Panc1 (cell line): ENCODE measurements at regions not wholly inside any gene's neighbourhood (a gene's known extent, or its start where the extent isn't known, plus 50 kb on each side); places are given as distances from the start of the nearest gene placed in this dataset.

ENCODE experiments used
- ATAC-seq: fragments of 200-7000 bp; cut with Tn5 transposase; 2 replicates; pipeline ENCODE4 v1.9.1; 2020; ENCODE audit warnings: mild to moderate bottlenecking, moderate library complexity
- BruUV-seq: library from RNA; stranded (reverse); fragments of 400-500 nt; replicated peaks from 2 replicates; lab custom pipeline; 2021; lab: Mats Ljungman, UMichigan
- CTCF ChIA-PET: fragments of 300-600 bp; sonication (Branson Sonifier 250); formaldehyde crosslinking; loops from one replicate; lab custom pipeline; 2022; ENCODE audit warnings: antibody characterized with exemption; lab: Charles Lee
- POLR2A ChIA-PET: fragments of 300-600 bp; sonication (Branson Sonifier 250); formaldehyde crosslinking; loops from one replicate; lab custom pipeline; 2022; ENCODE audit warnings: antibody characterized with exemption; lab: Charles Lee
- DNase-seq: peaks from one replicate; pipeline ENCODE4 v3.0.0-alpha.2; 2010; ENCODE audit warnings: low read depth, low spot score
- H3K27ac ChIP-seq: 2 replicates; pipeline ENCODE4 v1.5.1; 2011; ENCODE audit warnings: mild to moderate bottlenecking, low read length, inconsistent platforms
- H3K27me3 ChIP-seq: fragments of 200-500 bp; sonication (Bioruptor generic); 2 replicates; pipeline ENCODE4 v1.6.0; 2014; ENCODE audit warnings: low read length, inconsistent platforms; ENCODE audit not compliant: control insufficient read depth, insufficient read depth
- H3K36me3 ChIP-seq: fragments of 200-500 bp; sonication (Bioruptor generic); 2 replicates; pipeline ENCODE4 v1.5.1; 2014; ENCODE audit warnings: inconsistent platforms, mild to moderate bottlenecking, low read length, moderate library complexity; ENCODE audit not compliant: control insufficient read depth, insufficient read depth
- H3K4me1 ChIP-seq: 2 replicates; pipeline ENCODE4 v1.5.1; 2011; ENCODE audit warnings: inconsistent platforms, mild to moderate bottlenecking, low read length, moderate library complexity; ENCODE audit not compliant: control insufficient read depth, insufficient read depth
- H3K4me3 ChIP-seq, 2 experiments: 2 replicates each; pipeline ENCODE4 v1.5.1; 2011 to 2012; ENCODE audit warnings: low read depth in 2 of 2, low read length in 2 of 2, mild to moderate bottlenecking in 2 of 2, inconsistent platforms in 1 of 2, moderate library complexity in 1 of 2
- H3K9me3 ChIP-seq: fragments of 200-500 bp; sonication (Bioruptor generic); 2 replicates; pipeline ENCODE4 v1.5.1; 2014; ENCODE audit warnings: low read depth, mild to moderate bottlenecking, inconsistent platforms, low read length, moderate library complexity; ENCODE audit not compliant: control insufficient read depth, insufficient read depth
- POLR2AphosphoS5 ChIP-seq: IDR thresholded peaks from 2 replicates; pipeline ENCODE4 v1.6.1; 2012; ENCODE audit warnings: mild to moderate bottlenecking, low read depth, low read length, moderate library complexity
- SIN3A ChIP-seq: IDR thresholded peaks from 2 replicates; pipeline ENCODE4 v1.6.1; 2012; ENCODE audit warnings: low read depth, mild to moderate bottlenecking, low read length, moderate library complexity, borderline replicate concordance; ENCODE audit not compliant: insufficient read depth
- TCF7L2 ChIP-seq: IDR thresholded peaks from 2 replicates; pipeline ENCODE4 v1.6.1; 2011; ENCODE audit warnings: mild to moderate bottlenecking, low read depth, low read length, inconsistent platforms
- in situ Hi-C: cut with HindIII; loops from 2 replicates; pipeline ENCODE4 v1.10.0; 2016; ENCODE audit warnings: low sequenced_read_pairs, low pct_unique_long_range_greater_than_20kb
- intact Hi-C: fragments of 100-400 bp; cut with micrococcal nuclease; formaldehyde crosslinking; loops from one replicate; pipeline ENCODE4 v1.10.0; 2022; ENCODE audit not compliant: unreplicated experiment
- TF ChIP-seq, protein P1 (sequence below): fragments of 450-650 bp; IDR thresholded peaks from 2 replicates; pipeline ENCODE4 v1.5.1; 2017; ENCODE audit warnings: mild to moderate bottlenecking
- TF ChIP-seq, protein P2 (sequence below), 2 experiments: IDR thresholded peaks; 2 replicates each; pipeline ENCODE4 v1.6.1; 2011 to 2012; ENCODE audit warnings: low read depth in 2 of 2, control low read depth in 1 of 2, low read length in 1 of 2, mild to moderate bottlenecking in 1 of 2, moderate library complexity in 1 of 2; ENCODE audit not compliant: insufficient read depth in 1 of 2

DNA sequence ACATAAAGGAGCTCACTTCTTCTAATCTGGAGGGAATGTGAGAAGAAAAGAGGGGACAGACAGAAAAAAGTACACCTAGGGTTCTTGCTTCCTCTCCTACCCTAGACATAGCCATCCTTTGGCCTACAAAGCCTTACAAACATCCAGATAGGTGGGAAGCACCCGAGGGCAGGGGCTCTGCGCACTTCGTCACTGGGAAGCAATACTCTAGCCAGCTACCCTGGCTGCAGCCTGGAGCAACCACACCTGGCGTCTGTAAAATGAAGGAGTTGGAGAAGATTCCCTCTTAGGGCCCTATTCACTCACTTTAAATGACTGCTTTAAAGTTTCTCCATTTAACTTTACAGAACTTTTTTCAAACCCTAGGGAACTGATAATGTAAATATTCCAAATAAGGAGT, 65.7 kb upstream of the NOCT start:
- in situ Hi-C loops, result no loop called here
- Histone ChIP-seq H3K27ac (no peak overlapping the region), H3K4me1 (no peaks in the 10 kb centered on the region), H3K4me3 (no peak overlapping the region), H3K27me3 (no peaks in the 10 kb centered on the region), H3K9me3 (no peaks in the 10 kb centered on the region), H3K36me3 (no peaks in the 10 kb centered on the region)
- ATAC-seq (no peak), DNase-seq (no peak)
- no TSS peak for BruUV-seq
- ChIA-PET CTCF (no interaction called here), POLR2A (no interaction called here)
- intact Hi-C loops, result no loop called here
- TF ChIP-seq, protein P1, sequence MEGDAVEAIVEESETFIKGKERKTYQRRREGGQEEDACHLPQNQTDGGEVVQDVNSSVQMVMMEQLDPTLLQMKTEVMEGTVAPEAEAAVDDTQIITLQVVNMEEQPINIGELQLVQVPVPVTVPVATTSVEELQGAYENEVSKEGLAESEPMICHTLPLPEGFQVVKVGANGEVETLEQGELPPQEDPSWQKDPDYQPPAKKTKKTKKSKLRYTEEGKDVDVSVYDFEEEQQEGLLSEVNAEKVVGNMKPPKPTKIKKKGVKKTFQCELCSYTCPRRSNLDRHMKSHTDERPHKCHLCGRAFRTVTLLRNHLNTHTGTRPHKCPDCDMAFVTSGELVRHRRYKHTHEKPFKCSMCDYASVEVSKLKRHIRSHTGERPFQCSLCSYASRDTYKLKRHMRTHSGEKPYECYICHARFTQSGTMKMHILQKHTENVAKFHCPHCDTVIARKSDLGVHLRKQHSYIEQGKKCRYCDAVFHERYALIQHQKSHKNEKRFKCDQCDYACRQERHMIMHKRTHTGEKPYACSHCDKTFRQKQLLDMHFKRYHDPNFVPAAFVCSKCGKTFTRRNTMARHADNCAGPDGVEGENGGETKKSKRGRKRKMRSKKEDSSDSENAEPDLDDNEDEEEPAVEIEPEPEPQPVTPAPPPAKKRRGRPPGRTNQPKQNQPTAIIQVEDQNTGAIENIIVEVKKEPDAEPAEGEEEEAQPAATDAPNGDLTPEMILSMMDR, result no peak
- TF ChIP-seq, protein P2, sequence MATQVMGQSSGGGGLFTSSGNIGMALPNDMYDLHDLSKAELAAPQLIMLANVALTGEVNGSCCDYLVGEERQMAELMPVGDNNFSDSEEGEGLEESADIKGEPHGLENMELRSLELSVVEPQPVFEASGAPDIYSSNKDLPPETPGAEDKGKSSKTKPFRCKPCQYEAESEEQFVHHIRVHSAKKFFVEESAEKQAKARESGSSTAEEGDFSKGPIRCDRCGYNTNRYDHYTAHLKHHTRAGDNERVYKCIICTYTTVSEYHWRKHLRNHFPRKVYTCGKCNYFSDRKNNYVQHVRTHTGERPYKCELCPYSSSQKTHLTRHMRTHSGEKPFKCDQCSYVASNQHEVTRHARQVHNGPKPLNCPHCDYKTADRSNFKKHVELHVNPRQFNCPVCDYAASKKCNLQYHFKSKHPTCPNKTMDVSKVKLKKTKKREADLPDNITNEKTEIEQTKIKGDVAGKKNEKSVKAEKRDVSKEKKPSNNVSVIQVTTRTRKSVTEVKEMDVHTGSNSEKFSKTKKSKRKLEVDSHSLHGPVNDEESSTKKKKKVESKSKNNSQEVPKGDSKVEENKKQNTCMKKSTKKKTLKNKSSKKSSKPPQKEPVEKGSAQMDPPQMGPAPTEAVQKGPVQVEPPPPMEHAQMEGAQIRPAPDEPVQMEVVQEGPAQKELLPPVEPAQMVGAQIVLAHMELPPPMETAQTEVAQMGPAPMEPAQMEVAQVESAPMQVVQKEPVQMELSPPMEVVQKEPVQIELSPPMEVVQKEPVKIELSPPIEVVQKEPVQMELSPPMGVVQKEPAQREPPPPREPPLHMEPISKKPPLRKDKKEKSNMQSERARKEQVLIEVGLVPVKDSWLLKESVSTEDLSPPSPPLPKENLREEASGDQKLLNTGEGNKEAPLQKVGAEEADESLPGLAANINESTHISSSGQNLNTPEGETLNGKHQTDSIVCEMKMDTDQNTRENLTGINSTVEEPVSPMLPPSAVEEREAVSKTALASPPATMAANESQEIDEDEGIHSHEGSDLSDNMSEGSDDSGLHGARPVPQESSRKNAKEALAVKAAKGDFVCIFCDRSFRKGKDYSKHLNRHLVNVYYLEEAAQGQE (IDR thresholded peaks at IDR 0.05; ENCODE audit: insufficient read depth in 1 of 2, low read depth in 2 of 2, low read length in 1 of 2), result no peak
- TF ChIP-seq POLR2AphosphoS5, result no peak
- TF ChIP-seq SIN3A, result no peak
- no peak for TF ChIP-seq TCF7L2

DNA sequence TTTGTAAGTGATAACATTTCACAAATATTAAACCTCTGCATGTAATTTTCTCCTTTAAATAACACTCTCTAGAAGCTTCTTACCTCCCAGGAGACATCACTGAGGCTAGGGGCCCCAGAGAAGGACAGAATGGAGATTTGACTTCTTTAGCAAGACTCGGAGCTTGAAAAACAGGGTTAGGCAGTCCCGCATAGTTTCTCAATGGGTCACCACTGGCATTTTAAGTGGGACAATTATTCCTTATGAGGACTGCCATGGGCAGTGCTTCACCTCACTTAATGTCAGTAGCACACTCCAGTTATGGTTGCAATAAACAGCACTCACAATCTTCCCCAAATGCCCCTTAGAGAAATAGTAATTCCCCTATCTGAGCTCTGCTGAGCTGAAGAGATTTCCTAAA, 66.7 kb upstream of the NOCT start:
- POLR2A ChIA-PET, result no interaction called here
- no TSS peak for BruUV-seq
- Histone ChIP-seq H3K4me3 (no peak overlapping the region), H3K4me1 (no peaks in the 10 kb centered on the region), H3K27ac (no peak overlapping the region), H3K36me3 (no peaks in the 10 kb centered on the region), H3K9me3 (no peaks in the 10 kb centered on the region), H3K27me3 (no peaks in the 10 kb centered on the region)
- intact Hi-C loops (no loop called here), in situ Hi-C loops (no loop called here)
- CTCF ChIA-PET, result no interaction called here
- DNase-seq (no peak), ATAC-seq (no peak)
- no peak for TF ChIP-seq TCF7L2
- TF ChIP-seq, protein P2 (IDR thresholded peaks at IDR 0.05; ENCODE audit: insufficient read depth in 1 of 2, low read depth in 2 of 2, low read length in 1 of 2), result no peak
- TF ChIP-seq, protein P1, result no peak
- TF ChIP-seq POLR2AphosphoS5, result no peak
- TF ChIP-seq SIN3A, result no peak
